A673 (cell line): ENCODE measurements at regions not wholly inside any gene's neighbourhood (a gene's known extent, or its start where the extent isn't known, plus 50 kb on each side); places are given as distances from the start of the nearest gene placed in this dataset.

Experiments
- EZH2 ChIP-seq: fragments of 200-600 bp; sonication (generic); IDR thresholded peaks from 2 replicates; pipeline ENCODE4 v1.6.1; 2017; ENCODE audit warnings: borderline replicate concordance, low read depth, mild to moderate bottlenecking, mixed read lengths, antibody characterized with exemption, low read length; ENCODE audit not compliant: poor library complexity, severe bottlenecking
- TF ChIP-seq, protein P1 (sequence below): fragments of 300-800, 200-600 bp; sonication (generic); conservative IDR thresholded peaks from 2 replicates; pipeline ENCODE4 v1.5.1; 2017; ENCODE audit warnings: low read depth, mild to moderate bottlenecking, antibody characterized with exemption, low read length, moderate library complexity, mixed read lengths

- no peak for TF ChIP-seq EZH2
- TF ChIP-seq, protein P1, sequence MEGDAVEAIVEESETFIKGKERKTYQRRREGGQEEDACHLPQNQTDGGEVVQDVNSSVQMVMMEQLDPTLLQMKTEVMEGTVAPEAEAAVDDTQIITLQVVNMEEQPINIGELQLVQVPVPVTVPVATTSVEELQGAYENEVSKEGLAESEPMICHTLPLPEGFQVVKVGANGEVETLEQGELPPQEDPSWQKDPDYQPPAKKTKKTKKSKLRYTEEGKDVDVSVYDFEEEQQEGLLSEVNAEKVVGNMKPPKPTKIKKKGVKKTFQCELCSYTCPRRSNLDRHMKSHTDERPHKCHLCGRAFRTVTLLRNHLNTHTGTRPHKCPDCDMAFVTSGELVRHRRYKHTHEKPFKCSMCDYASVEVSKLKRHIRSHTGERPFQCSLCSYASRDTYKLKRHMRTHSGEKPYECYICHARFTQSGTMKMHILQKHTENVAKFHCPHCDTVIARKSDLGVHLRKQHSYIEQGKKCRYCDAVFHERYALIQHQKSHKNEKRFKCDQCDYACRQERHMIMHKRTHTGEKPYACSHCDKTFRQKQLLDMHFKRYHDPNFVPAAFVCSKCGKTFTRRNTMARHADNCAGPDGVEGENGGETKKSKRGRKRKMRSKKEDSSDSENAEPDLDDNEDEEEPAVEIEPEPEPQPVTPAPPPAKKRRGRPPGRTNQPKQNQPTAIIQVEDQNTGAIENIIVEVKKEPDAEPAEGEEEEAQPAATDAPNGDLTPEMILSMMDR, result no peak
Observed at GRCh38 chr7:113770146-113770738, 148.6 kb downstream of the PPP1R3A start.
